H9 (cell line): ENCODE measurements at regions not wholly inside any gene's neighbourhood (a gene's known extent, or its start where the extent isn't known, plus 50 kb on each side); places are given as distances from the start of the nearest gene placed in this dataset.

Experiments
- DNase-seq: peaks from one replicate; pipeline ENCODE4 v3.0.0-alpha.2; 2017
- H2AFZ ChIP-seq: one replicate; pipeline ENCODE4 v1.6.1; 2013; ENCODE audit warnings: mild to moderate bottlenecking, low read length, control low read depth, moderate library complexity
- H2AK5ac ChIP-seq: 2 replicates; pipeline ENCODE4 v1.6.1; 2013; ENCODE audit warnings: low read length, control low read depth, mixed read lengths; ENCODE audit not compliant: insufficient read length
- H2BK120ac ChIP-seq: one replicate; pipeline ENCODE4 v1.6.1; 2013; ENCODE audit warnings: low read depth, mild to moderate bottlenecking, low read length, control low read depth, inconsistent platforms; ENCODE audit not compliant: poor library complexity, severe bottlenecking
- H2BK12ac ChIP-seq: 2 replicates; pipeline ENCODE4 v1.6.1; 2013; ENCODE audit warnings: low read length, control low read depth, mixed read lengths, low read depth; ENCODE audit not compliant: insufficient read length
- H2BK15ac ChIP-seq: 2 replicates; pipeline ENCODE4 v1.6.1; 2013; ENCODE audit warnings: low read depth, low read length, control low read depth
- H2BK20ac ChIP-seq: one replicate; pipeline ENCODE4 v1.6.1; 2013; ENCODE audit warnings: low read depth, mild to moderate bottlenecking, low read length, control low read depth, inconsistent platforms; ENCODE audit not compliant: poor library complexity, severe bottlenecking
- H2BK5ac ChIP-seq: 2 replicates; pipeline ENCODE4 v1.6.1; 2013; ENCODE audit warnings: low read length, control low read depth, mixed read lengths; ENCODE audit not compliant: insufficient read length
- H3K14ac ChIP-seq: 2 replicates; pipeline ENCODE4 v1.6.1; 2013; ENCODE audit warnings: low read length, control low read depth; ENCODE audit not compliant: insufficient read depth
- H3K18ac ChIP-seq: 2 replicates; pipeline ENCODE4 v1.6.1; 2013; ENCODE audit warnings: low read depth, mild to moderate bottlenecking, mixed read lengths, low read length, control low read depth; ENCODE audit not compliant: insufficient read length
- H3K23ac ChIP-seq: 2 replicates; pipeline ENCODE4 v1.6.1; 2013; ENCODE audit warnings: low read length, control low read depth, mixed read lengths, low read depth; ENCODE audit not compliant: insufficient read length
- H3K23me2 ChIP-seq: 2 replicates; pipeline ENCODE4 v1.6.1; 2013; ENCODE audit warnings: low read depth, mild to moderate bottlenecking, mixed read lengths, low read length, control low read depth; ENCODE audit not compliant: insufficient read length, poor library complexity, severe bottlenecking
- H3K27ac ChIP-seq: 2 replicates; pipeline ENCODE4 v1.5.1; 2013; ENCODE audit warnings: low read length, control low read depth, mixed read lengths, low read depth; ENCODE audit not compliant: insufficient read length
- H3K27me3 ChIP-seq: 2 replicates; pipeline ENCODE4 v1.6.1; 2013; ENCODE audit warnings: low read length, control low read depth, inconsistent platforms; ENCODE audit not compliant: insufficient read depth
- H3K4ac ChIP-seq: 2 replicates; pipeline ENCODE4 v1.6.1; 2013; ENCODE audit warnings: low read depth, mild to moderate bottlenecking, control low read depth, inconsistent platforms, low read length, moderate library complexity
- H3K4me1 ChIP-seq: 2 replicates; pipeline ENCODE4 v1.6.1; 2013; ENCODE audit warnings: low read length, control low read depth, inconsistent platforms; ENCODE audit not compliant: insufficient read depth
- H3K4me2 ChIP-seq: 2 replicates; pipeline ENCODE4 v1.6.1; 2013; ENCODE audit warnings: low read length, control low read depth, mixed read lengths; ENCODE audit not compliant: insufficient read length, insufficient read depth
- H3K56ac ChIP-seq: 2 replicates; pipeline ENCODE4 v1.6.1; 2013; ENCODE audit warnings: low read depth, mild to moderate bottlenecking, mixed read lengths, low read length, control low read depth; ENCODE audit not compliant: insufficient read length
- H3K79me1 ChIP-seq: 2 replicates; pipeline ENCODE4 v1.6.1; 2013; ENCODE audit warnings: low read depth, mild to moderate bottlenecking, moderate library complexity, low read length, control low read depth, inconsistent platforms; ENCODE audit not compliant: insufficient read depth, poor library complexity, severe bottlenecking
- H3K79me2 ChIP-seq: 2 replicates; pipeline ENCODE4 v1.6.1; 2013; ENCODE audit warnings: low read length, control low read depth, inconsistent platforms; ENCODE audit not compliant: insufficient read depth
- H3K9ac ChIP-seq: 2 replicates; pipeline ENCODE4 v1.6.1; 2013; ENCODE audit warnings: low read length, control low read depth, mixed read lengths; ENCODE audit not compliant: insufficient read length; ENCODE audit errors: extremely low read depth
- H3K9me3 ChIP-seq: one replicate; pipeline ENCODE4 v1.6.1; 2013; ENCODE audit warnings: low read depth, low read length, inconsistent platforms; ENCODE audit not compliant: control insufficient read depth
- H3T11ph ChIP-seq: one replicate; pipeline ENCODE4 v1.6.1; 2013; ENCODE audit warnings: mild to moderate bottlenecking, low read length, control low read depth, inconsistent platforms
- H4K20me1 ChIP-seq: one replicate; pipeline ENCODE4 v1.6.1; 2013; ENCODE audit not compliant: control insufficient read depth, insufficient read length, insufficient read depth
- H4K5ac ChIP-seq: 2 replicates; pipeline ENCODE4 v1.6.1; 2013; ENCODE audit warnings: low read depth, mild to moderate bottlenecking, mixed read lengths, low read length, control low read depth; ENCODE audit not compliant: insufficient read length
- H4K8ac ChIP-seq: replicated peaks from 2 replicates; pipeline ENCODE4 v1.6.1; 2013; ENCODE audit warnings: low read length, control low read depth, mixed read lengths, low read depth; ENCODE audit not compliant: insufficient read length
- H4K91ac ChIP-seq: 2 replicates; pipeline ENCODE4 v1.6.1; 2013; ENCODE audit warnings: low read depth, mild to moderate bottlenecking, moderate library complexity, mixed read lengths, low read length, control low read depth; ENCODE audit not compliant: insufficient read length
- H3K27ac Mint-ChIP-seq, 3 experiments: 2 replicates in 2 of 3; 3 replicates in 1 of 3; pipeline ENCODE4 v1.8.0; 2020 to 2021; ENCODE audit warnings: mixed read lengths in 3 of 3, mild to moderate bottlenecking in 1 of 3, moderate library complexity in 1 of 3
- H3K27me3 Mint-ChIP-seq: 2 replicates; pipeline ENCODE4 v1.8.0; 2021; ENCODE audit warnings: low read depth, mild to moderate bottlenecking, moderate library complexity, mixed read lengths
- H3K36me3 Mint-ChIP-seq, 3 experiments: 2 replicates in 2 of 3; 3 replicates in 1 of 3; pipeline ENCODE4 v1.8.0; 2020 to 2021; ENCODE audit warnings: low read depth in 3 of 3, mixed read lengths in 3 of 3; ENCODE audit not compliant: insufficient read depth in 1 of 3
- H3K4me1 Mint-ChIP-seq, 2 experiments: 2 replicates each; pipeline ENCODE4 v1.8.0; 2020; ENCODE audit warnings: mixed read lengths in 2 of 2
- H3K4me3 Mint-ChIP-seq, 2 experiments: 2 replicates in 1 of 2; 3 replicates in 1 of 2; pipeline ENCODE4 v1.8.0; 2020 to 2021; ENCODE audit warnings: mild to moderate bottlenecking in 2 of 2, mixed read lengths in 2 of 2, moderate library complexity in 1 of 2
- H3K9me3 Mint-ChIP-seq, 2 experiments: 2 replicates in 1 of 2; 3 replicates in 1 of 2; pipeline ENCODE4 v1.8.0; 2020; ENCODE audit warnings: mild to moderate bottlenecking in 2 of 2, mixed read lengths in 2 of 2, moderate library complexity in 1 of 2
- CTCF ChIP-seq: fragments of 200-600 bp; sonication (generic); conservative IDR thresholded peaks from 3 replicates; pipeline ENCODE4 v1.8.0; 2021; ENCODE audit warnings: antibody characterized with exemption, mild to moderate bottlenecking
- WGBS: extraction: QIAGEN DNeasy Blood & Tissue Kit; methylation state at CpG from one replicate; pipeline ENCODE4 v1.1.7; 2013; ENCODE audit warnings: missing lambda C conversion rate, low lambda C conversion rate, mixed read lengths; ENCODE audit not compliant: insufficient read length; ENCODE audit errors: extremely low coverage; 5-methylcytosine and 5-hydroxymethylcytosine counted together

GRCh38 chr10:3660753-3661152 is 124.3 kb downstream of the KLF6 start:
- H3K9me3 Mint-ChIP-seq: peaks cover 2 to 20% of the 10 kb centered on the region in 2 experiments; a peak in 4 of 5 replicates
- no peaks in the 10 kb centered on the region; the same call in none of the 2 replicates for H3K27me3 Mint-ChIP-seq
- Histone ChIP-seq H4K5ac (no peak overlapping the region), H2BK20ac (no peak overlapping the region), H3K23me2 (no peaks in the 10 kb centered on the region), H3K79me1 (no peaks in the 10 kb centered on the region), H2BK12ac (no peak overlapping the region), H3K23ac (no peak overlapping the region), H3K4me2 (no peak overlapping the region), H3K18ac (no peak overlapping the region), H2BK120ac (no peak overlapping the region), H3K79me2 (no peaks in the 10 kb centered on the region), H4K91ac (no peak overlapping the region), H2BK5ac (no peak overlapping the region), H2AK5ac (no peak overlapping the region), H3K56ac (no peak overlapping the region), H4K20me1 (no peaks in the 10 kb centered on the region), H2BK15ac (no peak overlapping the region), H3K9ac (no peak overlapping the region), H3K27me3 (no peaks in the 10 kb centered on the region), H3K4ac (no peak overlapping the region), H3K27ac (no peak overlapping the region), H3K14ac (no peak overlapping the region), H4K8ac (no peak overlapping the region), H3K9me3 (no peaks in the 10 kb centered on the region), H3T11ph (no peak overlapping the region), H2AFZ (no peak overlapping the region), H3K4me1 (peaks cover 2% of the 10 kb centered on the region; the same call in 1 of the 2 replicates)
- H3K36me3 Mint-ChIP-seq: peaks cover 1 to 19% (median 5%) of the 10 kb centered on the region in 3 experiments; a peak in 4 of 7 replicates
- no peak for DNase-seq
- H3K27ac Mint-ChIP-seq: no peak overlapping the region; a peak in 1 of 7 replicates
- peaks cover 24% of the 10 kb centered on the region in 2 experiments for H3K4me1 Mint-ChIP-seq
- no CpG with 5 or more reads among the region's 7 CpGs for WGBS
- no peak for TF ChIP-seq CTCF
- no peak overlapping the region for H3K4me3 Mint-ChIP-seq
